ENCODE measurements at regions not wholly inside any gene's neighbourhood (a gene's known extent, or its start where the extent isn't known, plus 50 kb on each side); places are given as distances from the start of the nearest gene placed in this dataset.

DNA sequence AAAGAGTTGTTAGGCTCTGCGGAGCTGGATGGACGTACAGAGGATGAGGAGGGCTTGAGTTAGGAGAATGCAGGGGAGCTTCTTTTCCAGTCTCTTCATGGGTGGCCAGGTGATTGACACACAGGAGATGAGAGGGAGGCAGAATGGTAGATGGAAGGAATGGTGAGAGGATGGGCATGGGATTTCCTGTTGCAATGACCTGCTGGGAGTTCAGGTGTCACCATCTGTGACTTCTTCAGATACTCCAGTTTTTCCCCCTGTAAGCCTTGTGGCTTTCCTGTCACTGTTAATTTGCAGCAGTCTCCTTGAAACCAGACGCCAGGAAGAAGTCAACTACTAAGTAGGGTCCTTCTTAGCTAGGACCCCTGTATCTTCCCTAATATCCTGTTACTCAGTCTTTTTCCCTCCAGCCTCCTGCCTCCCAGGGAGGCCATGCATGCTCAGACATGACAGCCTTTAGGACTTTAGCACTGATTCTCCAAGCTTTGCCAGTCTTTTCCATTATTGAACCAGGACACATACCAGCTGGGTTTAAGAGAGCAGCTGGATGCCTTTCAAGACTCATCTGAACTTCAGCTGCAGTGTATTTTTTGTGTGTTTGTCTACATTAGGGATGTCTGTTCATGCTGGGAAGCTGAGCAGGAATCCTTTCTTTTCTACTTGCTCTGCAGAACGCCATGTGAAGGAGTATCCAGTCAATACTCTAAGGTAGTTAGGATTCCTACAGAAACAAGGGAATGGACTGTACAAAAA is 67.2 kb upstream of the CD180 start:
- no peaks in the 10 kb centered on the region for H3K4me1 ChIP-seq (ENCODE audit: insufficient read depth, low read length)
- H2BK20ac ChIP-seq (ENCODE audit: low read depth, low read length, poor library complexity, severe bottlenecking), result no peak overlapping the region
- no peak for DNase-seq
- H4K5ac ChIP-seq (ENCODE audit: insufficient read length, low read depth, low read length), result no peak overlapping the region
- Mint-ChIP-seq H3K4me3 (no peak overlapping the region), H3K27me3 (ENCODE audit: low read depth) (no peaks in the 10 kb centered on the region), H3K4me1 (no peaks in the 10 kb centered on the region), H3K27ac (no peak overlapping the region), H3K9me3 (peaks cover 0 to 4% of the 10 kb centered on the region in 2 experiments; a peak in 1 of 5 replicates), H3K36me3 (ENCODE audit: insufficient read depth in 1 of 3, low read depth in 3 of 3) (no peaks in the 10 kb centered on the region)
- H3K4me2 ChIP-seq (ENCODE audit: insufficient read depth, insufficient read length, low read length), result no peak overlapping the region
- H4K8ac ChIP-seq (replicated peaks; ENCODE audit: insufficient read length, low read depth, low read length), result no peak overlapping the region
- H2AFZ ChIP-seq (ENCODE audit: low read length), result no peak overlapping the region
- TF ChIP-seq CTCF (conservative IDR thresholded peaks at IDR 0.05), result no peak
- H3K23ac ChIP-seq (ENCODE audit: insufficient read length, low read depth, low read length), result no peak overlapping the region
- no peaks in the 10 kb centered on the region for H3K27me3 ChIP-seq (ENCODE audit: insufficient read depth, low read length)
- no peaks in the 10 kb centered on the region for H4K20me1 ChIP-seq (ENCODE audit: control insufficient read depth, insufficient read depth, insufficient read length)
- H2AK5ac ChIP-seq (ENCODE audit: insufficient read length, low read length), result no peak overlapping the region
- no peak overlapping the region for H2BK12ac ChIP-seq (ENCODE audit: insufficient read length, low read depth, low read length)
- no peak overlapping the region for H3K18ac ChIP-seq (ENCODE audit: insufficient read length, low read depth, low read length)
- H3K56ac ChIP-seq (ENCODE audit: insufficient read length, low read depth, low read length), result no peak overlapping the region
- H3K9me3 ChIP-seq (ENCODE audit: control insufficient read depth, low read depth, low read length), result no peaks in the 10 kb centered on the region
- H3K23me2 ChIP-seq (ENCODE audit: insufficient read length, low read depth, low read length, poor library complexity, severe bottlenecking), result no peaks in the 10 kb centered on the region
- no peak overlapping the region for H3T11ph ChIP-seq (ENCODE audit: low read length)
- no peak overlapping the region for H2BK5ac ChIP-seq (ENCODE audit: insufficient read length, low read length)
- H3K27ac ChIP-seq (ENCODE audit: insufficient read length, low read depth, low read length), result no peak overlapping the region
- H2BK120ac ChIP-seq (ENCODE audit: low read depth, low read length, poor library complexity, severe bottlenecking), result no peak overlapping the region
- no peak overlapping the region for H3K14ac ChIP-seq (ENCODE audit: insufficient read depth, low read length)
- H2BK15ac ChIP-seq (ENCODE audit: low read depth, low read length), result no peak overlapping the region
- H3K79me1 ChIP-seq (ENCODE audit: insufficient read depth, low read depth, low read length, poor library complexity, severe bottlenecking), result no peaks in the 10 kb centered on the region
- no peak overlapping the region for H3K4ac ChIP-seq (ENCODE audit: low read depth, low read length)
- WGBS (ENCODE audit: extremely low coverage, insufficient read length, low lambda C conversion rate), result no CpG with 5 or more reads among the region's 4 CpGs
- no peaks in the 10 kb centered on the region for H3K79me2 ChIP-seq (ENCODE audit: insufficient read depth, low read length)
- H3K9ac ChIP-seq (ENCODE audit: extremely low read depth, insufficient read length, low read length), result no peak overlapping the region
- H4K91ac ChIP-seq (ENCODE audit: insufficient read length, low read depth, low read length), result no peak overlapping the region
